Omental fat pad (tissue), 3 donors: ENCODE measurements at regions not wholly inside any gene's neighbourhood (a gene's known extent, or its start where the extent isn't known, plus 50 kb on each side); places are given as distances from the start of the nearest gene placed in this dataset.

Experiments used
- ATAC-seq: fragments of 150-250 bp; one replicate; pipeline ENCODE4 v1.9.1; 2016; ENCODE audit warnings: mild to moderate bottlenecking, moderate library complexity; ENCODE audit not compliant: low FRiP score
- DNase-seq: peaks from one replicate; pipeline ENCODE4 v3.0.0-alpha.2; 2019; ENCODE audit warnings: low spot score
- CTCF ChIP-seq, 3 donors: fragments of 450-650 bp; IDR thresholded peaks; one replicate each; pipeline ENCODE4 v1.5.1; 2016 to 2017; ENCODE audit warnings: antibody characterized with exemption in 3 of 3, mild to moderate bottlenecking in 3 of 3, moderate library complexity in 2 of 3

DNA sequence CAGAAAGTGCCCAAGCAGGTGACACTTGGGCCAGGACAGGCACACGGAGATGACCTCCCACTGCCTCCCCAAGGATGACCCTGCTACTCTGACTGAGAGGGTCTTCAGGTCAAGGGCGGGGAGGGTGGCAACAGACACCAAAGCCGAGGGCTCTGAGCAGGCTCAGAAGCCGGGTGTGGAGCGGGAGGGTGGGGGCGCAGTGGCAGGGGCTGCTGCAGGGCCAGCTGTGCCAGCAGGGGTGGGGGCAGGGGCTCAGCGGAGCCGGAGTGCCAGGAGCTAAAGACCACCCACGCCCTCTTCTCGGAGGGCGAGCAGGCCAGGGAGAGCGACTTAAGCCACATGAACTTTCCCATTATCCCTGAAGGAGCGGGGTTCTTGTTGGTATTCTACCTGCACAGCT is 93.3 kb upstream of the MBOAT2 start:
- no peak for DNase-seq
- ATAC-seq = no peak
- no peak for TF ChIP-seq CTCF (IDR thresholded peaks at IDR 0.05)

- ATAC-seq = no peak
These were observed 92.2 kb upstream of the MBOAT2 start for GRCh38 chr2:9095690-9096089.

GRCh38 chr2:9095226-9095625 is 91.7 kb upstream of the MBOAT2 start:
- no peak for ATAC-seq
- DNase-seq = no peak
- no peak for TF ChIP-seq CTCF (IDR thresholded peaks at IDR 0.05)

More at GRCh38 chr2:9095690-9096089, 92.2 kb upstream of the MBOAT2 start:
- no peak for DNase-seq
- TF ChIP-seq CTCF (IDR thresholded peaks at IDR 0.05) = no peak

- DNase-seq (no peak), ATAC-seq (no peak)
- TF ChIP-seq CTCF (IDR thresholded peaks at IDR 0.05) = no peak
These were observed 90.6 kb upstream of the MBOAT2 start for GRCh38 chr2:9094117-9094516.

DNA sequence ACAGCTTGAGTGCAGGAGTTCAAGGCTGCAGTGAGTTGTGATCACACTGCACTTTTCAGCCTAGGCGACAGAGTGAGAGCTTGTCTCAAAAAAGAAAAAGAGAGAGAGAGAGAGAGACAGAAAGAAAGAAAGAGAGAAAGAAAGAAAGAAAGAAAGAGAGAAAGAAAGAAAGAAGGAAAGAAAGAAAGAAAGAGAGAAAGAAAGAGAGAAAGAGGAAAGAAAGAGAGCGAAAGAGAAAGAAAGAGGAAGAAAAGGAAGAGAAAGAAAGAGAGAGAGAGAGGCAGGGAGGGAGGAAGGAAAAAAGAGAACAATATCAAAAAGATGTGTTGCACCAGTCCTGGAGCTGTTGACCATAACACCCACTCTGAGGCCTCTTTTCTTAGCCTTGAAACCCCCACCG is 89.8 kb upstream of the MBOAT2 start:
- DNase-seq = no peak
- no peak for ATAC-seq
- no peak for TF ChIP-seq CTCF (IDR thresholded peaks at IDR 0.05)

GRCh38 chr2:9092383-9093282 is 89.1 kb upstream of the MBOAT2 start:
- TF ChIP-seq CTCF (IDR thresholded peaks at IDR 0.05) = no peak
- ATAC-seq (no peak), DNase-seq (no peak)

DNA sequence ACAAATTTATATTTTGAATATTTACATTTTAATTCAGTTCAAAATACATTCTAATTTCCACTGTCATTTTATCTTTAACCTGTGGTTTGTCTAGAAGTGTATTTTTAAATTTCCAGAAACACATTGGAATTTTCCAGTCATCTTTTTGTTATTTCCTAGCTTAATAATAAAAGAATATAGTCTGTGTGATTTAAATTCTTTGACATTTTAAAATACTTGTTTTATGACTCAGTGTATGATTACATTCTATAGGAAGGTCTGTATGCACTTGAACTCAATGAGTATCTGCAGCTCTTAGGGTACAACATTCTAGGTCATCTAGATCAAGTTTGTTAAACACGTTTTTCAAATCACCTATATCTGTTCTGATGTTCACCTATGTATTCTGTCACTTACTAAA is 88.3 kb upstream of the MBOAT2 start:
- no peak for DNase-seq
- no peak for TF ChIP-seq CTCF (IDR thresholded peaks at IDR 0.05)
- no peak for ATAC-seq
